B cell (primary cell): ENCODE measurements at regions not wholly inside any gene's neighbourhood (a gene's known extent, or its start where the extent isn't known, plus 50 kb on each side); places are given as distances from the start of the nearest gene placed in this dataset.

Source experiments
- EZH2 ChIP-seq: IDR thresholded peaks from 2 replicates; pipeline ENCODE4 v1.6.1; 2012; ENCODE audit warnings: borderline replicate concordance, low read depth, mild to moderate bottlenecking, moderate library complexity, low read length; ENCODE audit not compliant: insufficient read depth, poor library complexity, severe bottlenecking
- TF ChIP-seq, protein P1 (sequence below): fragments of 200-600 bp; IDR thresholded peaks from one replicate; pipeline ENCODE4 v1.8.0; 2022; ENCODE audit warnings: antibody characterized with exemption, mild to moderate bottlenecking

DNA sequence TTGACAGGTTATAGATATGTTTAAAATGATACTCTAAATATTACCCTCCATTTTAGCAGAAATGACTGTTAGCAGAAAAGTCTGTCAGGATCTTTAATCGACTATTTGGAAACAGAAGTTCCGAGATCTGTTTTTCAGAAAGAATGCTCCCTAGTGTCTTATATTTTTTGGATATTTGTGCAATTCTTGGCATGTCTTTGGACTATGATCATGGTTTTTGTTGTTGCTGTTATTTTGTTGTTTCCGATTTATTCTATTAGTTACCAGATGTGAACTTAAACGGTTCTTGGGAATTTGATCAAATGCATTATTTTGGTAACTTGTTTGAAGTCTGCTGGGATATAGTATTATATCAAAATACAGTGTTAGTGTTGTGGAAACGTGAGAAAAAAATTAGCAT, 106.4 kb upstream of the CEP162 start:
- TF ChIP-seq, protein P1, sequence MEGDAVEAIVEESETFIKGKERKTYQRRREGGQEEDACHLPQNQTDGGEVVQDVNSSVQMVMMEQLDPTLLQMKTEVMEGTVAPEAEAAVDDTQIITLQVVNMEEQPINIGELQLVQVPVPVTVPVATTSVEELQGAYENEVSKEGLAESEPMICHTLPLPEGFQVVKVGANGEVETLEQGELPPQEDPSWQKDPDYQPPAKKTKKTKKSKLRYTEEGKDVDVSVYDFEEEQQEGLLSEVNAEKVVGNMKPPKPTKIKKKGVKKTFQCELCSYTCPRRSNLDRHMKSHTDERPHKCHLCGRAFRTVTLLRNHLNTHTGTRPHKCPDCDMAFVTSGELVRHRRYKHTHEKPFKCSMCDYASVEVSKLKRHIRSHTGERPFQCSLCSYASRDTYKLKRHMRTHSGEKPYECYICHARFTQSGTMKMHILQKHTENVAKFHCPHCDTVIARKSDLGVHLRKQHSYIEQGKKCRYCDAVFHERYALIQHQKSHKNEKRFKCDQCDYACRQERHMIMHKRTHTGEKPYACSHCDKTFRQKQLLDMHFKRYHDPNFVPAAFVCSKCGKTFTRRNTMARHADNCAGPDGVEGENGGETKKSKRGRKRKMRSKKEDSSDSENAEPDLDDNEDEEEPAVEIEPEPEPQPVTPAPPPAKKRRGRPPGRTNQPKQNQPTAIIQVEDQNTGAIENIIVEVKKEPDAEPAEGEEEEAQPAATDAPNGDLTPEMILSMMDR: no peak
- no peak for TF ChIP-seq EZH2
